ENCODE measurements at regions not wholly inside any gene's neighbourhood (a gene's known extent, or its start where the extent isn't known, plus 50 kb on each side); places are given as distances from the start of the nearest gene placed in this dataset.

GRCh38 chr12:67911275-67911600 lies 78.0 kb upstream of the IFNG-AS1 start:
- BruUV-seq (replicated peaks) = no TSS peak

GRCh38 chr12:67911789-67912188 lies 77.5 kb upstream of the IFNG-AS1 start:
- no TSS peak for BruUV-seq (replicated peaks)
- no peak overlapping the region for H3K4me2 ChIP-seq (ENCODE audit: low read length)
- H4K20me1 ChIP-seq (ENCODE audit: insufficient read depth, low read length) = no peaks in the 10 kb centered on the region
- intact Hi-C loops (cut with micrococcal nuclease; ENCODE audit: unreplicated experiment) = no loop called here
- POLR2A ChIA-PET = no interaction called here
- H3K9me2 ChIP-seq (ENCODE audit: insufficient read depth, low read length) = no peaks in the 10 kb centered on the region
- H3K36me3 ChIP-seq (ENCODE audit: insufficient read depth, low read length) = no peaks in the 10 kb centered on the region
- no peak overlapping the region for H3K4me3 ChIP-seq (ENCODE audit: low read depth, low read length, poor library complexity, severe bottlenecking)
- H3K27ac ChIP-seq (ENCODE audit: low read depth, low read length, poor library complexity, severe bottlenecking) = no peak overlapping the region
- no peak overlapping the region for H2AFZ ChIP-seq (ENCODE audit: low read length)
- CTCF ChIA-PET (ENCODE audit: unreplicated experiment) = no interaction called here
- H3K4me1 ChIP-seq (ENCODE audit: insufficient read depth, low read length, poor library complexity, severe bottlenecking) = no peaks in the 10 kb centered on the region
- no peak for DNase-seq (ENCODE audit: low spot score)
- no peaks in the 10 kb centered on the region for H3K9me3 ChIP-seq (ENCODE audit: low read length)
- no peaks in the 10 kb centered on the region for H3K79me2 ChIP-seq (ENCODE audit: insufficient read depth, low read depth, low read length)
- TF ChIP-seq EZH2phosphoT487 (IDR thresholded peaks at IDR 0.05; ENCODE audit: borderline replicate concordance, low read depth, low read length) (no peak), CTCF (conservative IDR thresholded peaks at IDR 0.05; ENCODE audit: low read length) (no peak)

More at GRCh38 chr12:67911275-67911600, 78.0 kb upstream of the IFNG-AS1 start:
- H3K9me3 ChIP-seq (ENCODE audit: low read length) = no peaks in the 10 kb centered on the region
- H3K4me2 ChIP-seq (ENCODE audit: low read length) = no peak overlapping the region
- no peaks in the 10 kb centered on the region for H3K9me2 ChIP-seq (ENCODE audit: insufficient read depth, low read length)
- no peaks in the 10 kb centered on the region for H4K20me1 ChIP-seq (ENCODE audit: insufficient read depth, low read length)
- no peaks in the 10 kb centered on the region for H3K79me2 ChIP-seq (ENCODE audit: insufficient read depth, low read depth, low read length)
- no peak for DNase-seq (ENCODE audit: low spot score)
- no peak overlapping the region for H3K27ac ChIP-seq (ENCODE audit: low read depth, low read length, poor library complexity, severe bottlenecking)
- no peaks in the 10 kb centered on the region for H3K36me3 ChIP-seq (ENCODE audit: insufficient read depth, low read length)
- no peaks in the 10 kb centered on the region for H3K4me1 ChIP-seq (ENCODE audit: insufficient read depth, low read length, poor library complexity, severe bottlenecking)
- intact Hi-C loops (cut with micrococcal nuclease; ENCODE audit: unreplicated experiment) = no loop called here
- TF ChIP-seq EZH2phosphoT487 (IDR thresholded peaks at IDR 0.05; ENCODE audit: borderline replicate concordance, low read depth, low read length) = no peak
- no peak overlapping the region for H3K4me3 ChIP-seq (ENCODE audit: low read depth, low read length, poor library complexity, severe bottlenecking)
- ChIA-PET CTCF (ENCODE audit: unreplicated experiment) (no interaction called here), POLR2A (no interaction called here)
- H2AFZ ChIP-seq (ENCODE audit: low read length) = no peak overlapping the region

GRCh38 chr12:67915335-67915851 lies 73.9 kb upstream of the IFNG-AS1 start:
- ChIA-PET POLR2A (no interaction called here), CTCF (ENCODE audit: unreplicated experiment) (no interaction called here)
- no peaks in the 10 kb centered on the region for H4K20me1 ChIP-seq (ENCODE audit: insufficient read depth, low read length)
- H3K9me3 ChIP-seq (ENCODE audit: low read length) = no peaks in the 10 kb centered on the region
- no peaks in the 10 kb centered on the region for H3K36me3 ChIP-seq (ENCODE audit: insufficient read depth, low read length)
- no peak overlapping the region for H3K4me3 ChIP-seq (ENCODE audit: low read depth, low read length, poor library complexity, severe bottlenecking)
- no peak for TF ChIP-seq EZH2phosphoT487 (IDR thresholded peaks at IDR 0.05; ENCODE audit: borderline replicate concordance, low read depth, low read length)
- no peak for TF ChIP-seq CTCF (conservative IDR thresholded peaks at IDR 0.05; ENCODE audit: low read length)
- no TSS peak for BruUV-seq (replicated peaks)
- H3K9me2 ChIP-seq (ENCODE audit: insufficient read depth, low read length) = no peaks in the 10 kb centered on the region
- intact Hi-C loops (cut with micrococcal nuclease; ENCODE audit: unreplicated experiment) = no loop called here
- H2AFZ ChIP-seq (ENCODE audit: low read length) = no peak overlapping the region
- no peak for DNase-seq (ENCODE audit: low spot score)
- no peaks in the 10 kb centered on the region for H3K4me1 ChIP-seq (ENCODE audit: insufficient read depth, low read length, poor library complexity, severe bottlenecking)
- H3K79me2 ChIP-seq (ENCODE audit: insufficient read depth, low read depth, low read length) = no peaks in the 10 kb centered on the region
- H3K27ac ChIP-seq (ENCODE audit: low read depth, low read length, poor library complexity, severe bottlenecking) = no peak overlapping the region
- no peak overlapping the region for H3K4me2 ChIP-seq (ENCODE audit: low read length)
